ENCODE measurements at regions not wholly inside any gene's neighbourhood (a gene's known extent, or its start where the extent isn't known, plus 50 kb on each side); places are given as distances from the start of the nearest gene placed in this dataset.
"Not testable (repeated sequence)": the region's sequence is repeated elsewhere in the genome, so short reads cannot be mapped to it uniquely, and the experiment has no call there.

GRCh38 chr6:154639196-154639595, 94.0 kb upstream of the SCAF8 start:
- not testable (repeated sequence) for DNase-seq

GRCh38 chr6:154648188-154648887, 84.9 kb upstream of the SCAF8 start:
- no peak for DNase-seq

GRCh38 chr6:154648888-154649205, 84.4 kb upstream of the SCAF8 start:
- DNase-seq: no peak

- no peak for DNase-seq
Measured at GRCh38 chr6:154649721-154650120, 83.5 kb upstream of the SCAF8 start.

- no peak for DNase-seq
Measured at GRCh38 chr6:154650351-154650750, 82.9 kb upstream of the SCAF8 start.

GRCh38 chr6:154651656-154652055, 81.6 kb upstream of the SCAF8 start:
- DNase-seq: no peak

- DNase-seq: no peak
Measured at GRCh38 chr6:154653385-154653784, 79.8 kb upstream of the SCAF8 start.

GRCh38 chr6:154653853-154654252, 79.4 kb upstream of the SCAF8 start:
- no peak for DNase-seq

GRCh38 chr6:154656660-154657059, 76.6 kb upstream of the SCAF8 start:
- DNase-seq: no peak

- DNase-seq: no peak
Measured at GRCh38 chr6:154661768-154662167, 71.4 kb upstream of the SCAF8 start.

- no peak for DNase-seq
Measured at GRCh38 chr6:154664287-154664686, 68.9 kb upstream of the SCAF8 start.

GRCh38 chr6:154668156-154668555, 65.1 kb upstream of the SCAF8 start:
- DNase-seq: no peak

GRCh38 chr6:154672086-154672485, 61.1 kb upstream of the SCAF8 start:
- DNase-seq: no peak

GRCh38 chr6:154673919-154674318, 59.3 kb upstream of the SCAF8 start:
- DNase-seq: no peak

GRCh38 chr6:154675602-154676088, 57.6 kb upstream of the SCAF8 start:
- DNase-seq: peak; percentile 89

GRCh38 chr6:154682633-154683125, 50.5 kb upstream of the SCAF8 start:
- no peak for DNase-seq

Data from stimulated activated CD8-positive, alpha-beta memory T cell treated with anti-CD3 and anti-CD28 coated beads, Interleukin-4, amount 100 ng/mL, for 48 hours (primary cell).